ENCODE measurements at regions not wholly inside any gene's neighbourhood (a gene's known extent, or its start where the extent isn't known, plus 50 kb on each side); places are given as distances from the start of the nearest gene placed in this dataset.

- H3K4me1 ChIP-seq: no peaks in the 10 kb centered on the region
- 72 to 73% methylated on average over 3 of the region's 3 CpGs for WGBS, 2 donors
- no peak overlapping the region for H3K4me3 ChIP-seq
- TF ChIP-seq, protein P1, sequence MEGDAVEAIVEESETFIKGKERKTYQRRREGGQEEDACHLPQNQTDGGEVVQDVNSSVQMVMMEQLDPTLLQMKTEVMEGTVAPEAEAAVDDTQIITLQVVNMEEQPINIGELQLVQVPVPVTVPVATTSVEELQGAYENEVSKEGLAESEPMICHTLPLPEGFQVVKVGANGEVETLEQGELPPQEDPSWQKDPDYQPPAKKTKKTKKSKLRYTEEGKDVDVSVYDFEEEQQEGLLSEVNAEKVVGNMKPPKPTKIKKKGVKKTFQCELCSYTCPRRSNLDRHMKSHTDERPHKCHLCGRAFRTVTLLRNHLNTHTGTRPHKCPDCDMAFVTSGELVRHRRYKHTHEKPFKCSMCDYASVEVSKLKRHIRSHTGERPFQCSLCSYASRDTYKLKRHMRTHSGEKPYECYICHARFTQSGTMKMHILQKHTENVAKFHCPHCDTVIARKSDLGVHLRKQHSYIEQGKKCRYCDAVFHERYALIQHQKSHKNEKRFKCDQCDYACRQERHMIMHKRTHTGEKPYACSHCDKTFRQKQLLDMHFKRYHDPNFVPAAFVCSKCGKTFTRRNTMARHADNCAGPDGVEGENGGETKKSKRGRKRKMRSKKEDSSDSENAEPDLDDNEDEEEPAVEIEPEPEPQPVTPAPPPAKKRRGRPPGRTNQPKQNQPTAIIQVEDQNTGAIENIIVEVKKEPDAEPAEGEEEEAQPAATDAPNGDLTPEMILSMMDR (IDR thresholded peaks at IDR 0.05): no peak
- TF ChIP-seq POLR2A (IDR thresholded peaks at IDR 0.05) (no peak), EP300 (IDR thresholded peaks at IDR 0.05) (no peak)
- DNase-seq (ENCODE audit: low spot score in 2 of 2): no peak
- H3K36me3 ChIP-seq: no peaks in the 10 kb centered on the region
- H3K9me3 ChIP-seq: peaks cover 0 to 10% (median 0%) of the 10 kb centered on the region in 4 donors
- no peaks in the 10 kb centered on the region for H3K27me3 ChIP-seq
- no peak overlapping the region for H3K27ac ChIP-seq
Observed at GRCh38 chr1:177812144-177812543, 157.7 kb downstream of the SEC16B start.

DNA sequence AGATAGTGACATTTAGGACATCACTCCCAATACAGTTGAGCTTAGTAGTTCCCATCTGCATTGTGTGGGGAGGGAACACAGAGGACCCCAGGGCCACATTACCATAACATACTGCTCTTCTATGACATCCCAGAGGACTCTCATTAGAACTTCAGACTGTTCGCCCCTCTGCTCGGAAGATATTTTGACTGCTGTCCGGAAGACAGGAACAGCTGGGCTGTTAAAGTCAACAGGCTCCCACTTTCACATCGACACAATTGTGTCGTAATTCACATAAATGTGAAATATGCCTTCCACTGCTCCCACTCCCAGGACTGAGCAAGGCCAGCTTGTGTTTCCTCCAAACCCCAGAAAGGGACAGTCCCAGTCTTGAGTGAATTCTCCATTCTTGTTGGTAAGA lies 158.4 kb downstream of the SEC16B start:
- H3K36me3 ChIP-seq: no peaks in the 10 kb centered on the region
- H3K27me3 ChIP-seq: no peaks in the 10 kb centered on the region
- no peak for DNase-seq (ENCODE audit: low spot score in 2 of 2)
- no peak overlapping the region for H3K4me3 ChIP-seq
- no peak overlapping the region for H3K27ac ChIP-seq
- peaks cover 0 to 6% (median 0%) of the 10 kb centered on the region in 4 donors for H3K9me3 ChIP-seq
- 46 to 49% methylated on average over 5 of the region's 5 CpGs for WGBS, 2 donors
- no peaks in the 10 kb centered on the region for H3K4me1 ChIP-seq
- TF ChIP-seq, protein P1 (IDR thresholded peaks at IDR 0.05): no peak
- TF ChIP-seq EP300 (IDR thresholded peaks at IDR 0.05) (no peak), POLR2A (IDR thresholded peaks at IDR 0.05) (no peak)

DNA sequence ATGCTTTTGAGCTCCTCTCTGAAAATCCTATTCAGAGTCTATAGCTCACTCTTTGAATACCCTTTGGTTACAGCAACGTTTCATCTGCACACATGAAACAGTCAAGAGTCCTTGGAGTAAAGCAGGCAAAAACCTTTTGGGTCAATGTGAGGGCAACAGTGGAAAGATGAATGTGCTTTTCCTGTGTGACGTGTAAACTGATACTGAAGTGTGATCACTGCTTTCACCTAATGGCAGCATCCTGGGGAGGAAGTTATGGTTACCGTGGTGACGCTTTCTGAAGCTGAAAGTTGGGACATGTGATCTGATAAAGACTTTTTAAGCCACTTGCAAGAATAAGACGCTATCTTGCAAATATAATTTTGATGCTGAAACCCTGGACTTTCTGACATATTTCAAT lies 160.0 kb downstream of the SEC16B start:
- no peak for DNase-seq (ENCODE audit: low spot score in 2 of 2)
- TF ChIP-seq EP300 (IDR thresholded peaks at IDR 0.05) (no peak), POLR2A (IDR thresholded peaks at IDR 0.05) (no peak)
- TF ChIP-seq, protein P1 (IDR thresholded peaks at IDR 0.05): no peak
- Histone ChIP-seq H3K36me3 (no peaks in the 10 kb centered on the region), H3K4me1 (no peaks in the 10 kb centered on the region), H3K4me3 (no peak overlapping the region), H3K27me3 (no peaks in the 10 kb centered on the region), H3K9me3 (peaks cover 0 to 3% (median 0%) of the 10 kb centered on the region in 4 donors), H3K27ac (no peak overlapping the region)
- 64 to 65% methylated on average over 5 of the region's 5 CpGs for WGBS, 2 donors

GRCh38 chr1:177802304-177802703 lies 167.6 kb downstream of the SEC16B start:
- WGBS, 2 donors: 78 to 79% methylated on average over 2 of the region's 2 CpGs
- no peak overlapping the region for H3K4me3 ChIP-seq
- no peak for TF ChIP-seq POLR2A (IDR thresholded peaks at IDR 0.05)
- TF ChIP-seq EP300 (IDR thresholded peaks at IDR 0.05): no peak
- TF ChIP-seq, protein P1 (IDR thresholded peaks at IDR 0.05): no peak
- DNase-seq (ENCODE audit: low spot score in 2 of 2): no peak
- no peaks in the 10 kb centered on the region for H3K27me3 ChIP-seq
- no peaks in the 10 kb centered on the region for H3K36me3 ChIP-seq
- peaks cover 0 to 3% (median 0%) of the 10 kb centered on the region in 4 donors for H3K9me3 ChIP-seq
- H3K27ac ChIP-seq: no peak overlapping the region
- H3K4me1 ChIP-seq: no peaks in the 10 kb centered on the region

DNA sequence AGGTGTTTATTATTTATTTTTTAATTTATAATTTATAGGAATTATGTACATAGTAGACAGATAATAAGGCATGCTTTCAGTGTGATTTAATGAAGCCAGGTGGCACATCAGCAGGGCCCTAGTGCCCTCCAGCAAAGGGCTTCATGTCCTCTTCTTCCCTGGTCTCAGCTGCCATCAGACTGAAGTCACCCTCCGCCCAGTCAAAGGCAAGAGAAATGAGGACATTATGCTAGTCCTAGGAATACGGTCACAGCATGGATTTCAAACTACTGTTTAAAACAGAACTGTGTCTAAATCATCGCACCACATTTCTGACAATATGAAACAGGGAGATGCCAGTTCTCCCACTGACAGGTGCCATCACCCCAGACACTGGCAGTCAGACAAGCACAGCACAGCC lies 168.1 kb downstream of the SEC16B start:
- no peaks in the 10 kb centered on the region for H3K27me3 ChIP-seq
- H3K9me3 ChIP-seq: peaks cover 0 to 3% (median 0%) of the 10 kb centered on the region in 4 donors
- no peaks in the 10 kb centered on the region for H3K4me1 ChIP-seq
- no peaks in the 10 kb centered on the region for H3K36me3 ChIP-seq
- no peak for DNase-seq (ENCODE audit: low spot score in 2 of 2)
- no peak overlapping the region for H3K27ac ChIP-seq
- TF ChIP-seq, protein P1 (IDR thresholded peaks at IDR 0.05): no peak
- TF ChIP-seq POLR2A (IDR thresholded peaks at IDR 0.05) (no peak), EP300 (IDR thresholded peaks at IDR 0.05) (no peak)
- 86 to 96% methylated on average over 3 of the region's 3 CpGs for WGBS, 2 donors
- no peak overlapping the region for H3K4me3 ChIP-seq

Measured in tibial nerve (tissue), 4 donors.